HG03439 (cell line): ENCODE measurements at regions not wholly inside any gene's neighbourhood (a gene's known extent, or its start where the extent isn't known, plus 50 kb on each side); places are given as distances from the start of the nearest gene placed in this dataset.

Experiments used
- ATAC-seq: cut with Tn5 transposase; IDR thresholded peaks from one replicate; pipeline ENCODE4 v1.9.1; 2021; ENCODE audit warnings: mild to moderate bottlenecking, moderate library complexity; ENCODE audit not compliant: unreplicated experiment

- ATAC-seq = no peak
These were observed 305.3 kb downstream of the SLC6A15 start for GRCh38 chr12:84607170-84607819.

GRCh38 chr12:84605983-84606382 is 306.6 kb downstream of the SLC6A15 start:
- no peak for ATAC-seq

- no peak for ATAC-seq
These were observed 308.0 kb downstream of the SLC6A15 start for GRCh38 chr12:84604551-84604950.

- no peak for ATAC-seq
These were observed 308.9 kb downstream of the SLC6A15 start for GRCh38 chr12:84603484-84604248.

DNA sequence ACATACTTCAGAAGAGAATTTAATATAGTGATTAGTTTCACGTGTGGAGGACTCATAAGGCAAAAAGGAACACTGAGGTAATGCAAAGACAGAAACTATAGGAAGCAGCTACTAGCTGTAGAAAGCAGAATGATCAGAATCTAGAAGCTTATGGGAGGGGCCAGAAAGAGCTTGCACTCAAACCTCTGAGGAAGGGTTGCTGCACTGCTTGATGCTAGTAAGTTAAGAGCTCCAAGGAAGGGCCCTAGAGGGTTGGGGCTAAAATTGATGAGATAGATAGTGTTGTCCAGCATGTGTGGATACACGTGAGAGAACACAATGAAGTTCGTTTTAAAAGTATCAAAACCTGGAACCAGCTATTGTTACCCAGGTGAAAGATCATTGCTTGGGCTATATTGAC is 311.1 kb downstream of the SLC6A15 start:
- no peak for ATAC-seq

DNA sequence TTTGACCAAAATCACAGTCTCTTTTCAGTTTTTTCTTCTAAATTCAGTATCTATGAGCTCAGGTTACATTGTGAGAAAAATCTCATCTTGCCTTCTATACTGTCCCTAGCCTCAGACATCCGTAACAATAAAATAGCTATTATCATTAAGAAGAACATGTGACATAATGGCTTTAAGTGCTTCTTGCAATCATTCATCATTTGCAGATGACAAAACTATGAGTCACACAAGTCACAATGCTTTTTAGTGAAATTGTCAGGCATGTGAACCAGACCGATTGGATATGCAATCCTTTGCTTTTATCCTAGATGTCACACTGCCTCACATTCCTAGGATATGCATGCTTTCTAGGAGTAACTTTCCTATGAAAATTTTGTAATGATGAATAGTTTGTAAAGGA is 313.1 kb downstream of the SLC6A15 start:
- no peak for ATAC-seq

GRCh38 chr12:84596266-84596665 is 316.3 kb downstream of the SLC6A15 start:
- ATAC-seq = no peak

DNA sequence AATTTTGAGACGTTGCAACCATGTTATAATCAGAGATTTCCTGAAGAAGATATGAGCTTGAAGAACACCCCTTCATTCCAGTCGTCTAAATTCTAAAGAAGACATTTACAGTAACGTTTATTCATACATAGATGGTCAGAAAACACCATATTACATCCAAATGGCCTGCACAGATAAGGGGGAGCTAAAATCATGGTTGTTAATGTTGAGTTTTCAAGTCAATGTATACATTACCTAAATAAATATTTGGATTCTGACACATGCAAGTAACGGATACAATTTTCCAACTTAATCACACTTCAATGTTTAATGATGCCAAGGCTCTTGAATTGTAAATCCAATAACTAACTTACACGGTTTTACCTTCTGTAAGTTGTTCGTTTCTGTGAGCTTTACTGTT is 318.4 kb downstream of the SLC6A15 start:
- no peak for ATAC-seq

- no peak for ATAC-seq
These were observed 326.7 kb downstream of the SLC6A15 start for GRCh38 chr12:84585776-84586395.

- no peak for ATAC-seq
These were observed 340.4 kb downstream of the SLC6A15 start for GRCh38 chr12:84572196-84572595.

GRCh38 chr12:84562331-84562730 is 350.3 kb downstream of the SLC6A15 start:
- ATAC-seq = no peak

DNA sequence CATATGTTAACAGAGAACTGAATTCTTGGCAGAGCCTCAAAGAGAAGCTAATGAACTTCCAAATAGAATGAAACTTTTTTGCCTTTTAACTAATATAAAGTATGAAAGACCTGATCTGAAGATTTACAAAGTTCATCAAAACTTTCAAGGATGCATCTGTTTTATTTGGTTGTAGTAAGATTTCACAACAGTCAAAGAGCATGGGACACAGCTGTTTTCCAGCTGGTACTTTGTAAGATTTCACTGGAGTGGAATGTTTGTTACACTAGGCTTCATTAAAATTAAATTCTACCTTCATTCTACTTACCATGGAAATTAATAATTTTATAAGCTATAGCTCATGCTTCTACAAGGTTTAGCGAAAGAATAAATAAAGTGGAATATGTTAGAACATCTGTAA is 351.2 kb downstream of the SLC6A15 start:
- ATAC-seq = no peak

DNA sequence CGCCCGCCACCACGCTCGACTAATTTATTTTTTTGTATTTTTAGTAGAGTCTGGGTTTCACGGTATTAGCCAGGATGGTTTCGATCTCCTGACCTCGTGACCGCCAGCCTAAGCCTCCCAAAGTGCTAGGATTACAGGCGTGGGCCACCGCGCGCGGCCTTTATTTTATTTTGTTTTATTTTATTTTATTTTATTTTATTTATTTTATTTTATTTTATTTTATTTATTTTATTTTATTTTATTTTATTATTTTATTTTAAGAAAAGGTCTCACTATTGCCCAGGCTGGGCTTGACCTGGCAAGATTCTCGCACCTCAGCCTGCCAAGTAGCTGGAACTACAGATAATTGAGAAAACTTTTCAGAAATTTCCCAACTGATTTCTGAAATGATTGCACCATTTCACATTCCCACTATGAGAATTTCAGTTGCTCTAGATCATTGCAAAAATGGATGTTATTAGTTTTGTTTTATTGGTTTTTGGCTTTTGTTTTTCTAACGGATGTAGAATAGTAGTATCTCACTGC is 358.3 kb downstream of the SLC6A15 start:
- no peak for ATAC-seq

- ATAC-seq = no peak
These were observed 359.1 kb downstream of the SLC6A15 start for GRCh38 chr12:84553331-84554117.

GRCh38 chr12:84551373-84551772 is 361.2 kb downstream of the SLC6A15 start:
- no peak for ATAC-seq

DNA sequence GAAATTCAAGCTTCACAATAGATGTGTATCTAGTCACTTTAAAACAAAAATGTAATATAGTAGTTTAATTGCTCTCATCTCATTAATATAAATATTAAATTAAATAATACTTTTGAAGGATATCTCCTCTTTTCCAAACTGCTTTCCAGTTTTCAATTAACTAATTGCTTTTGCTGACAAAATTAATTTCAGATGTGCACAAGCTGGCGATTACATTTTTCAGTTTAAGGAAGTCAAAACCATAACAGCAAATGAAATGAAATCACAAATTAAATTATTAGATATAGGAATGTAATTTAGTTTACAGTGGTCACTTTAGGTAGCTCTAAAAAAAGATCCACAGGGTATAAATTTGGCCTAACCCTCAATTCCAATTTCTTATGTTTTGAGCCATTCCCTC is 362.1 kb downstream of the SLC6A15 start:
- no peak for ATAC-seq

GRCh38 chr12:84542289-84542688 is 370.3 kb downstream of the SLC6A15 start:
- no peak for ATAC-seq

DNA sequence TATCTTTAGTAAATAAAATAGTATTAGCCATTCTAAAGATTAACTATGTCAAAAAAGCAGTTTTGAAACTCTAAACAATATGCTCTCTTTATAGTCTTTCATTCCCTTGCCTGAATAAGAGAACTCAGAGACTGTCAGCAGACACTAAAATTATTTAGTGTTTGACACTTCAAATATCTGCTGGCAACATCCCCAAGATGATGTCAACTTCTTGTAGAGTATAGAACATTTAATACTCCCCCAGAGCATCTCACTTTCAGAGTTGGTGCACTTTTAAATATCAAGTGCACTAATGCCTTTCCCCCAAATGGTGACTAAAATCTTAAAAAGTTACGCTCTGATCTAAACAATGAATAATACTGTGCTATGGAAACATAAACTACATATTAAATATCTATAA is 374.9 kb downstream of the SLC6A15 start:
- ATAC-seq = no peak

DNA sequence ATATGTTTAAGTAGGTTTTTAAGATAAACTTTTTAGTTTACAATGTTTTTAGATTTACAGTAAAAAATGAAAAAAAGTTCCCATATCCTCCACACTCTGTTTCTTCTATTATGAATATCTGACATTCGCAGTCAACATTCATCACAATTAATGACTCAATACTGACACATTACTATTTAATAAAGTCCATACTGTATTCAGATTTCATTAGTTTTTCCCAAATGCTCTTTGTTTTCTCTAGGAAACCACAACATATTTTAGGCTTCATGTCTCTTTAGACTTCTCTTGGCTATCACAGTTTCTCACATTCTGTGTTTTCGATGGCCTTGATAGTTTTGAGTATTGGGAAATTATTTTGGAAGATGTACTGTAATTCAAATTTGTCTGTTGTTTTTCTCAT is 399.8 kb downstream of the SLC6A15 start:
- ATAC-seq = no peak

GRCh38 chr12:84508851-84509260 is 403.7 kb downstream of the SLC6A15 start:
- ATAC-seq = no peak
